Adipocyte (in vitro differentiated cells): ENCODE measurements at regions not wholly inside any gene's neighbourhood (a gene's known extent, or its start where the extent isn't known, plus 50 kb on each side); places are given as distances from the start of the nearest gene placed in this dataset.
"Not testable (repeated sequence)": the region's sequence is repeated elsewhere in the genome, so short reads cannot be mapped to it uniquely, and the experiment has no call there.

Experiments
- DNase-seq: peaks from one replicate; pipeline ENCODE4 v3.0.0-alpha.2; 2015; ENCODE audit warnings: low read depth
- H3K27me3 ChIP-seq: replicated peaks from 2 replicates; pipeline ENCODE4 v1.7.0; 2013; ENCODE audit warnings: mild to moderate bottlenecking, low read length, moderate library complexity; ENCODE audit not compliant: control insufficient read depth, insufficient read depth
- H3K36me3 ChIP-seq: 2 replicates; pipeline ENCODE4 v1.7.0; 2013; ENCODE audit warnings: low read length, mild to moderate bottlenecking, moderate library complexity; ENCODE audit not compliant: control insufficient read depth, insufficient read depth, severe bottlenecking
- H3K4me1 ChIP-seq: 2 replicates; pipeline ENCODE4 v1.7.0; 2013; ENCODE audit warnings: mild to moderate bottlenecking, low read length, moderate library complexity; ENCODE audit not compliant: control insufficient read depth, insufficient read depth
- H3K4me3 ChIP-seq: 2 replicates; pipeline ENCODE4 v1.7.0; 2013; ENCODE audit warnings: mild to moderate bottlenecking, low read length, moderate library complexity
- H3K9ac ChIP-seq: 2 replicates; pipeline ENCODE4 v1.7.0; 2013; ENCODE audit warnings: mild to moderate bottlenecking, low read length, moderate library complexity
- H3K9me3 ChIP-seq: 2 replicates; pipeline ENCODE4 v1.7.0; 2013; ENCODE audit warnings: mild to moderate bottlenecking, low read length, moderate library complexity; ENCODE audit not compliant: control insufficient read depth

DNA sequence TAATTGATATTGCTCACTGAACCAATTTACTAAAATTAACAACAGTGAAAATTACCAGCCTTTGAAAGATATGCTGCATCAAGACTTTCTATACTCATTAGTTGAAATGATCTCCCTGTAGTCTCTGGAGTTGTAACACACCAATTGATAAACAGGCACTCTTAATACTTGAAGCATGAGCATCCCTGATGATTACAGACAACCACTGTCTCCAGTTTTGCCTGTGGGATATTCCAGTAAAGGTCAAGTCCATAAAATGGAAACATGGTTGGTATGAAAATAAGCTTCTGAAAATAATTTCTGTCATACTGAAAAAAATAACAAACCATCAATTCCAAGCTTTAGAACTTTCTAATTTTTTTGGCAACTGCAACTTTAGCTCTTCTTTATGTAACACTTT lies 405.8 kb downstream of the SPRY2 start:
- H3K27me3 ChIP-seq: no peaks in the 10 kb centered on the region
- H3K36me3 ChIP-seq: no peaks in the 10 kb centered on the region
- H3K9me3 ChIP-seq: peaks cover 8% of the 10 kb centered on the region
- H3K9ac ChIP-seq: no peak overlapping the region
- DNase-seq: no peak
- no peak overlapping the region for H3K4me3 ChIP-seq
- H3K4me1 ChIP-seq: peaks cover 29% of the 10 kb centered on the region

DNA sequence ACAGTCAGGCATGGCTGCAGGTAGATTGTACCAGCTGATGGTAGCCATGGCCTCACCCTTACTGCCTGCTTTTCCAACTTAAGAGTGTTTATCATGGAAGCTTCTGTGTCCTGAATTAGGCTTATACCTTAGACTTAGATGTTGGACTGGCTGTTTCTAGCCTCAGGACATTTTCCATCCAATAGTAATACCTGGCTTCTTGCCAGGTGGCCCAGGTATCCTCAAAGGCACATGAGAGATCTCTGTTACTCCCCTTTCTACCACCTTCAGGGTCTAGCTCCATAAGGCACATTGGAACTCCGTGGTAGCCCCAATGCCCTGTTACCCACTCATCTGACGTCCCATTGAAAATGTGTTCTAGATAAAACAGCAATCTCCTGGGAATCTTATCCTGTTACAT lies 407.5 kb downstream of the SPRY2 start:
- Histone ChIP-seq H3K9ac (no peak overlapping the region), H3K36me3 (no peaks in the 10 kb centered on the region), H3K4me3 (no peak overlapping the region), H3K4me1 (peaks cover 29% of the 10 kb centered on the region), H3K27me3 (no peaks in the 10 kb centered on the region), H3K9me3 (peaks cover 8% of the 10 kb centered on the region)
- no peak for DNase-seq

DNA sequence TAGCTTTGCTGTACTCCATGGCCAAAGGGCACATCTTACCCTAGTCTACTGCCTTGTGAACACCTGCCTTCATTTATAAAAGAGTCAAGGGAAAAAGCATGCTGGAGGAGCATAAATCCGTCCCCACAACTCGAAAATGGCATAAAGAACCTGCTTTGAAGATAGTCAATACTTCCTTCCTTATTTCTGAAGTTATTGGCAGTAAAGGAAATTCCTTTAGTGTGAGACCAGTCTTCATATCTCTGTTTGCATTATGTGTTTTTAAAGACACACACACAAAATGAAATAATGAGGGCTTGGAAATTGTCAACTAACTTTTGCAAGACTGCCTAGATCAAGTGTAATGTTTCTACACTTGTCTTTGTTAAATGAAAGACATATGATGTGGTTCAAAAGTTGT lies 408.4 kb downstream of the SPRY2 start:
- H3K36me3 ChIP-seq: no peaks in the 10 kb centered on the region

DNA sequence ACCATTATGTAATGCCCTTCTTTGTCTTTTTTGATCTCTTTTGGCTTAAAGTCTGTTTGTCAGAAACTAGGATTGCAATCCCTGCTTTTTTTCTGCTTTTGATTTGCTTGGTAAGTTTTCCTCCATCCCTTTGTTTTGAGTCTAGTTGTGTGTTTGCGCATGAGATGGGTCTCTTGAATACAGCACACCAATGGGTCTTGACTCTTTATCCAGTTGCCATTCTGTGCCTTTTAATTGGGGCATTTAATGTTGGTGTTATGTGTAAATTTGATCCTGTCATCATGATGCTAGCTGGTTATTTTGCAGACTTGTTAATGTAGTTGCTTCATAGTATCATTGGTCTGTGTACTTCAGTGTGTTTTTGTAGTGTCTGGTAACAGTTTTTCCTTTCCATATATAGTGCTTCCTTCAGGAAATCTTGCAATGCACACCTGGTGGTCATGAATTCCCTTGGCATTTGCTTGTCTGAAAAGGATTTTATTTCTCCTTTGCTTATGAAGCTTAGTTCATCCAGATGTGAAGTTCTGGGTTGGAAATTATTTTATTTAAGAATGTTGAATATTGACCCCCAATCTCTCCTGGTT lies 416.9 kb downstream of the SPRY2 start:
- not testable (repeated sequence) for DNase-seq, H3K36me3 ChIP-seq
- H3K9me3 ChIP-seq: peaks cover 15% of the 10 kb centered on the region

More for the DNA sequence above, 408.4 kb downstream of the SPRY2 start:
- no peak for DNase-seq
- Histone ChIP-seq H3K27me3 (no peaks in the 10 kb centered on the region), H3K9me3 (peaks cover 8% of the 10 kb centered on the region), H3K4me1 (peaks cover 27% of the 10 kb centered on the region), H3K4me3 (no peak overlapping the region), H3K9ac (no peak overlapping the region)

DNA sequence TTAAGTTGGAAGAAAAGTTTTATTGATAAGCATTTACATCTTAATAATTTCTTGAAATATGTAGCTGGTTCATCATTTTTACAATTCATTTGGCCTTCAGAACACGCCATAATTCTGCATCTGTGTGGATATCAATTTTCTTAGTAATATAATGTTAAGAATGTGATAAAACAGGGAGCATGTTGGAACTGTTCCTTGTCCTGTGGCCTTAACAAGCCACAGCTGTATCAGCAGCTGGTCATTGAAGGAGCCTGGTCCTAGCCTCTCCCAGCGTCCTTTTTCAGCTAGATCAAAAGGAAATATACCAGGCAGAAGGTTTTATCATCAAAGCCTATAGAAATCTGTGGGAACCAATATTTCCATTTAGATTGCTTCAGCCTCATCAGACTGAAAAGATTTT lies 421.8 kb downstream of the SPRY2 start:
- H3K4me1 ChIP-seq: peaks cover 5% of the 10 kb centered on the region
- no peaks in the 10 kb centered on the region for H3K27me3 ChIP-seq
- H3K4me3 ChIP-seq: no peak overlapping the region
- H3K36me3 ChIP-seq: no peaks in the 10 kb centered on the region
- H3K9ac ChIP-seq: no peak overlapping the region
- DNase-seq: no peak
- peaks cover 11% of the 10 kb centered on the region for H3K9me3 ChIP-seq

More for the DNA sequence above, 416.9 kb downstream of the SPRY2 start:
- not testable (repeated sequence) for H3K27me3 ChIP-seq, H3K9ac ChIP-seq, H3K4me1 ChIP-seq, H3K4me3 ChIP-seq

DNA sequence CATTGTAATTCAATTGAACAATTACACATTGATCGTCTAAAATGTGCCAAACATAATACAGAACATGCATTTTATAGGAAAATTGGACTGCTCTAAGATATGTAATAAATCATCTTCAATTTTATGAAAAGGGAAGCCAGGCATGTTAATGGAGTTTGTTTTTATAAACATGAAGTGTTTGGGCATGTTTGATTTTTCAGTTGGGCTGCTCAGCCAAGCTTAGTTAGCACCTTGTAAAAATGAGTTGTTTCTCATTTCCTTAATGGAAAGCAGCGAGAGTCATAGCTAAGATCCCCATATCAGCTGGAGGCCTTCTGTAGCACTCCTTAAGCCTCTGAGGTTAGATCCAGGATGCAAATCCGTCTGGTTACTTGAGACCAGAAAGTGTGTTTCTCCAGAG lies 422.3 kb downstream of the SPRY2 start:
- no peak for DNase-seq
- no peaks in the 10 kb centered on the region for H3K36me3 ChIP-seq
- H3K27me3 ChIP-seq: no peaks in the 10 kb centered on the region
- peaks cover 10% of the 10 kb centered on the region for H3K9me3 ChIP-seq
- peaks cover 5% of the 10 kb centered on the region for H3K4me1 ChIP-seq
- no peak overlapping the region for H3K4me3 ChIP-seq
- H3K9ac ChIP-seq: no peak overlapping the region

DNA sequence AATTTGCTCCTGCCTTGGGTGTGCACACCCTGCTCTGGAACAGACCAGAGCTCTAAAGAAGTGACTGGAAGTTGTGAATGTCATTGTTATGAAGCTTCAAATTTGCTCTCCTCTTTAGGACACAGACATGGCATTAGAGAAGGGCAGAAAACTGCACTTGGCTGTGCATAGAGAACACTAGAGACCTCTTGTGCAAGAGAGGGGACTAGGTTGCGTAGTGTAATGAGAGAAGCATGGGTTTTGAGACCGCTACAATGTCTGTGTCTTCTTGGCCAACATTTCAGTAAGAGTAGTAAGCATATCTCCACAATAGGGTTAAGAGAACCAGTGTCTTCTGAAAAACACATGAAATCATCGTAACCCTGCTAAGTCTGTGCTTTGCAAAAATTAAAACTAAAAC lies 423.3 kb downstream of the SPRY2 start:
- no peak overlapping the region for H3K9ac ChIP-seq
- H3K9me3 ChIP-seq: peaks cover 4% of the 10 kb centered on the region
- DNase-seq: no peak
- H3K4me1 ChIP-seq: peaks cover 5% of the 10 kb centered on the region
- no peaks in the 10 kb centered on the region for H3K36me3 ChIP-seq
- no peaks in the 10 kb centered on the region for H3K27me3 ChIP-seq
- H3K4me3 ChIP-seq: no peak overlapping the region

DNA sequence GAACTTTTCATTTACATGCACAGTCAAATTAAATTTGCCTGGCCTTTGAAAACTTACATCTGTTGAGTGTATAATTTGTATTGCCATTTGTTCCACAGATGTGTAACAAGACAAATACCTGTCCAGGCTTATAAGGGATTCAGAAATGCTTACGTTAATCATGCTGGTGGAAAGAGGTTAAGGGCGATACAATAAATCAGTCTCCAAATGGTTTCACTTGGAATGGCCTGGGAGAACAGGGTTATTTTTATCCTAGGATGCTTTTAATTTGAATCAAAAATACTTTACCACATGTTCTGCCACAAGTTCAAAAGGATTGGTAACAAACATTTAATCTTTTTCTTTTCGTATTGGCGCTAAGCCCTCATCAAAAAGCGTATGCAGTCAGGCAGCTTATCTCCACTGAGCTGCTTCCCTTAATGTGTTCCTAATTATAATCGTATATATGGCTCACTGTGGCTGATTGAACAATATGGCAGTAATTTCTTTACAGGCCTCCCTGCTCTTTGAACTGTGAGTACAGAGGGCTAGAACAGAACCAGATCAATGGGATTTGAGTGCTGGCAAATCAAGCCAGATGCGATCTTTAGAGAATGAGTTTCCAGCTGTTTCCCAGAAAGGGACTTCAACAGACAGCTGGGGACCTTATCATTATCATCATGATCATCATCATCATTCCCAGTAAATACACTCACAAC lies 425.7 kb downstream of the SPRY2 start:
- Histone ChIP-seq H3K9me3 (no peaks in the 10 kb centered on the region), H3K36me3 (no peaks in the 10 kb centered on the region), H3K4me3 (no peak overlapping the region), H3K27me3 (no peaks in the 10 kb centered on the region), H3K9ac (no peak overlapping the region), H3K4me1 (peaks cover 9% of the 10 kb centered on the region)
- DNase-seq: no peak

DNA sequence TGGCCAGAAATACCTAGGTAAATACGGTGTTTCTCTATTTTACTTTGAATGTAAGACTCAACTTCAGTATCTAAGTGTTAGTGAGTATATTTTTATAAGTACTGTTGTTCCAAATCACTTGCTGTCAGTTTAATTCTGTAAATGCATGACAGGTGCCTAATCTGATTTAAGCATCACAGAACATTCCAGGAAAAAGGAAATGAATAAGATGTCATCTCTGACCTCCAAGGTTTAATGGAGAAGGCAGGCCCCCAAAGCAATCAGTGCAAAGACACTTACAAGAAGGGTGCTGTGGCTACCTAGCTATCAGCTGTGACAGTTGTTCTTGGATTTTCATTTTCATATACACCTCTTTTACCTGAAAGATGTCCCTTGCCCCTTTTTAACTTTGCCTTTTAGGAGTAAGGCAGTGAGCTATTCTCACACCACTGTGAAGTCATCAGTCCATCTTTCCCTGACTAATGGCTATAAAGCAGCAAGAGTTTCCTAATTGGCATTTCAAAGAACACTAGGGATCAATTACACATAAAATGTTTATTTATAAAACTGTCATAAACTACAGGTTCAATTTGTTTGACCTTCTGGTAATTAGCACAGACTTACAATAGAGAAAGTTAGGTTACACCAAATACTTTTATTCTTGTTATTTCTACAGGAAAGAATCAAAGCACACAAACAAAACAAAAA lies 427.6 kb downstream of the SPRY2 start:
- no peak for DNase-seq
- H3K9me3 ChIP-seq: no peaks in the 10 kb centered on the region
- H3K36me3 ChIP-seq: no peaks in the 10 kb centered on the region
- H3K4me3 ChIP-seq: no peak overlapping the region
- peaks cover 9% of the 10 kb centered on the region for H3K4me1 ChIP-seq
- no peaks in the 10 kb centered on the region for H3K27me3 ChIP-seq
- no peak overlapping the region for H3K9ac ChIP-seq

DNA sequence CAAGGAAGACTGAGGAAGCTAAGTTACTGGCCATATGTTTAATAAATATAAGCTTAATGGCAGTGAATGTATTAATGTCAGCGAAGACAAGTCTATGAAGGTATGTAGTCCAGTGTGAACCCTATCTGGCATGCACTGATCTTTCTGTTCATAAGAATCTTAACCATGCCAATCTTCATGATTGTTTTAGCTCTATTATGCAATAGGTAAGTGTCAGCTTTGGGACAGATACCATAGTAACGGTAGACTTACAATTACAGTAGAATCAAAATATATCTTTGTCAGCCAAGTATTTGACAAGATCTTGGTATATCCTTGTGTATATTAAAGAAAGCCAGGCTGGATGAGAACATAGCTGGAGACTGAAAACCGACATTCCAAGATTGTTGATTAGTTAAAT lies 428.5 kb downstream of the SPRY2 start:
- H3K9ac ChIP-seq: no peak overlapping the region
- H3K9me3 ChIP-seq: no peaks in the 10 kb centered on the region
- H3K4me1 ChIP-seq: peaks cover 5% of the 10 kb centered on the region
- no peaks in the 10 kb centered on the region for H3K36me3 ChIP-seq
- H3K27me3 ChIP-seq: no peaks in the 10 kb centered on the region
- H3K4me3 ChIP-seq: no peak overlapping the region
- DNase-seq: no peak

DNA sequence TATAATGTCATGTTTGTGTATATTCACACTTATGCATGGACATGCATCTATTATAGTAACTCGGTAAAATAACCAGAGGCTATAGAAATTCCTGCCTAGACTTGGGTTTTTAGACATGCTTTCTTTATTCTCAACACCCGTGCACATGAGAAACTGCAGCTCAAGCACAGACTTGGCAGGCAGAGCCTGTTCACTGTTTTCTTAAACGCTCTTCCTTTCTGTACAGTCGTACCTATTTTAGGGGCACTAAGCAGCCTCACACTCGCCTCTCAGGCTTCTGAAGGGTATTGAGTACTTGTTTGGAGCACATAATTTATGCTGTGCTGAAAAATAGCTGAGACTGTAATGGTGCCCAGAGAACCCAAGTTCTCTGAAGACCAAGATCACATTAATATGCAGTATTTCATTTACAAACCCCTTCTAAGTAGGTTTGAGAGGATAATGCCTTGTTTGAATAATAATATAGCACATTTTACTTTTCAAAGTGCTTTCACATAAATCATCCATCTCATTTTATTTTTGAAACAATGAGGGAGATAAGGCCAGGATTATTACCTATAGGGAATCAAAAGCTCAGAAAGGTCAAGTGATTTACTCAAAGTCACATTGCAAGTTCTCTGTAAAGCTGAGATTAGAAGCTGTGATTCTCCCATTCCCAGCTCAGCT lies 429.9 kb downstream of the SPRY2 start:
- DNase-seq: no peak
- Histone ChIP-seq H3K9me3 (no peaks in the 10 kb centered on the region), H3K27me3 (no peaks in the 10 kb centered on the region), H3K36me3 (no peaks in the 10 kb centered on the region), H3K4me3 (no peak overlapping the region), H3K9ac (no peak overlapping the region), H3K4me1 (peaks cover 4% of the 10 kb centered on the region)
